ENCODE measurements at regions not wholly inside any gene's neighbourhood (a gene's known extent, or its start where the extent isn't known, plus 50 kb on each side); places are given as distances from the start of the nearest gene placed in this dataset.

DNA sequence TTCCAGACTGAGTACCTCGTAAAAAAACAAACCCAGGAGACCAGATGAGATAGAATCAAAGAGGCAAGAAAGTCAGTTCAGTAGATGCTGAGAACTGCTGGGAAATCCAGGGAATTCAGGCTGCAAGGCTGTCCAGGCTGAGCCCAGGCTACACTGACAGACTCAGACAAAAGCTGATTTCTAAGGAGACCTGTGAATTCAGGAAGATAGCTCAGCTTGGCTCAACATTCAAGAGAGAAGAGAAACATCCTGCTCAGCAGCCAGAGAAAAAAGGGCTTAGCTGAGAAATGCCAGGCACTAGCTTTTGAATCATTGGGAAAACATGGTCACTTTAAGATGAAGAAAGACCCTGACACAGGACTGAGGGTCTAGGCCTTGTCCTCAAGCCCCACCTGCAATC lies 118.2 kb upstream of the SLC44A1 start:
- Histone ChIP-seq H3K27ac (ENCODE audit: low read depth in 1 of 2, low read length in 2 of 2) (no peak overlapping the region), H3K4me2 (replicated peaks; ENCODE audit: extremely low read depth, low read length, poor library complexity, severe bottlenecking) (no peak overlapping the region), H3K27me3 (ENCODE audit: control insufficient read depth in 2 of 2, insufficient read depth in 2 of 2, low read length in 2 of 2) (no peaks in the 10 kb centered on the region), H3K9me3 (replicated peaks in 1 of 2; ENCODE audit: control insufficient read depth in 1 of 2, insufficient read depth in 1 of 2, low read length in 2 of 2) (no peaks in the 10 kb centered on the region), H3K9ac (ENCODE audit: insufficient read depth, low read length, poor library complexity, severe bottlenecking) (no peak overlapping the region), H3K4me3 (replicated peaks in 1 of 3; ENCODE audit: low read depth in 2 of 3, low read length in 3 of 3) (no peak overlapping the region), H4K20me1 (ENCODE audit: insufficient read depth, low read length) (no peaks in the 10 kb centered on the region), H3K36me3 (replicated peaks in 1 of 2; ENCODE audit: control insufficient read depth in 1 of 2, insufficient read depth in 2 of 2, low read length in 2 of 2) (no peaks in the 10 kb centered on the region), H3K79me2 (ENCODE audit: insufficient read depth, low read length) (no peaks in the 10 kb centered on the region), H3K4me1 (ENCODE audit: control insufficient read depth in 1 of 2, insufficient read depth in 2 of 2, low read length in 2 of 2) (peaks cover 32 to 35% of the 10 kb centered on the region in 2 donors), H2AFZ (ENCODE audit: insufficient read depth, low read depth, low read length, poor library complexity, severe bottlenecking) (peak overlapping the region; percentile 55)
- TF ChIP-seq, protein P1, sequence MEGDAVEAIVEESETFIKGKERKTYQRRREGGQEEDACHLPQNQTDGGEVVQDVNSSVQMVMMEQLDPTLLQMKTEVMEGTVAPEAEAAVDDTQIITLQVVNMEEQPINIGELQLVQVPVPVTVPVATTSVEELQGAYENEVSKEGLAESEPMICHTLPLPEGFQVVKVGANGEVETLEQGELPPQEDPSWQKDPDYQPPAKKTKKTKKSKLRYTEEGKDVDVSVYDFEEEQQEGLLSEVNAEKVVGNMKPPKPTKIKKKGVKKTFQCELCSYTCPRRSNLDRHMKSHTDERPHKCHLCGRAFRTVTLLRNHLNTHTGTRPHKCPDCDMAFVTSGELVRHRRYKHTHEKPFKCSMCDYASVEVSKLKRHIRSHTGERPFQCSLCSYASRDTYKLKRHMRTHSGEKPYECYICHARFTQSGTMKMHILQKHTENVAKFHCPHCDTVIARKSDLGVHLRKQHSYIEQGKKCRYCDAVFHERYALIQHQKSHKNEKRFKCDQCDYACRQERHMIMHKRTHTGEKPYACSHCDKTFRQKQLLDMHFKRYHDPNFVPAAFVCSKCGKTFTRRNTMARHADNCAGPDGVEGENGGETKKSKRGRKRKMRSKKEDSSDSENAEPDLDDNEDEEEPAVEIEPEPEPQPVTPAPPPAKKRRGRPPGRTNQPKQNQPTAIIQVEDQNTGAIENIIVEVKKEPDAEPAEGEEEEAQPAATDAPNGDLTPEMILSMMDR (IDR thresholded peaks at IDR 0.05): no peak
- intact Hi-C loops (cut with micrococcal nuclease): no loop called here
- Mint-ChIP-seq H3K27me3 (ENCODE audit: low read depth in 3 of 3) (peaks cover 0 to 1% (median 0%) of the 10 kb centered on the region in 3 donors), H3K4me1 (peaks cover 40% of the 10 kb centered on the region), H3K36me3 (no peaks in the 10 kb centered on the region), H3K9me3 (no peaks in the 10 kb centered on the region), H3K27ac (peak overlapping the region in 2 of 7 donors; percentile 46 to 55), H3K4me3 (no peak overlapping the region)
- no peak for DNase-seq
- no CpG with 5 or more reads among the region's 1 CpG for WGBS (ENCODE audit: insufficient coverage)

DNA sequence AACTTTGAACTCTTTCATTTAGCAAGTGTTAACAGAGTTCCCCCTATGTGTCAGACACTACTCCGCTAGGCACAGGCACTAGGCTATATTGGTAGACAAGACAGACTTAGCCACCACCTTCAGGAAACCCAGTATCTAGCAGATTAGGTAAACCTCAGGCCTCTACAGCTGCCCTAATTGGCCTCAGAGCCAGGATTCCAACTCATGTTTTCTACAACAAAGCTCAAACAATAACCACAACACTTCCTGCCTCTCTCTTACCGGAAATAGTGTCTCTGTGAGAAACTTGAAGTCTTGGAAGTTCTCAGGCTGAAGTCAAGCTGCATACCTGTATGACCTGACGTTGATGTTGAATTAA lies 116.6 kb upstream of the SLC44A1 start:
- H3K27ac Mint-ChIP-seq: peak overlapping the region; percentile 1 to 86 (median 71)
- H3K9me3 Mint-ChIP-seq: no peaks in the 10 kb centered on the region
- peak overlapping the region in 1 of 2 donors; percentile 67 for H3K4me3 Mint-ChIP-seq
- intact Hi-C loops (cut with micrococcal nuclease): no loop called here
- Histone ChIP-seq H3K4me1 (ENCODE audit: control insufficient read depth in 1 of 2, insufficient read depth in 2 of 2, low read length in 2 of 2) (peaks cover 32 to 35% of the 10 kb centered on the region in 2 donors), H3K79me2 (ENCODE audit: insufficient read depth, low read length) (no peaks in the 10 kb centered on the region), H3K4me3 (replicated peaks in 1 of 3; ENCODE audit: low read depth in 2 of 3, low read length in 3 of 3) (peak overlapping the region in 1 of 3 experiments; percentile 19), H3K36me3 (replicated peaks in 1 of 2; ENCODE audit: control insufficient read depth in 1 of 2, insufficient read depth in 2 of 2, low read length in 2 of 2) (no peaks in the 10 kb centered on the region), H3K27ac (ENCODE audit: low read depth in 1 of 2, low read length in 2 of 2) (peak overlapping the region in 1 of 2 donors; percentile 59), H2AFZ (ENCODE audit: insufficient read depth, low read depth, low read length, poor library complexity, severe bottlenecking) (peak overlapping the region; percentile 47), H3K9me3 (replicated peaks in 1 of 2; ENCODE audit: control insufficient read depth in 1 of 2, insufficient read depth in 1 of 2, low read length in 2 of 2) (no peaks in the 10 kb centered on the region), H3K9ac (ENCODE audit: insufficient read depth, low read length, poor library complexity, severe bottlenecking) (no peak overlapping the region), H3K4me2 (replicated peaks; ENCODE audit: extremely low read depth, low read length, poor library complexity, severe bottlenecking) (peak overlapping the region; percentile 53), H3K27me3 (ENCODE audit: control insufficient read depth in 2 of 2, insufficient read depth in 2 of 2, low read length in 2 of 2) (no peaks in the 10 kb centered on the region), H4K20me1 (ENCODE audit: insufficient read depth, low read length) (no peaks in the 10 kb centered on the region)
- no peaks in the 10 kb centered on the region for H3K36me3 Mint-ChIP-seq
- H3K27me3 Mint-ChIP-seq (ENCODE audit: low read depth in 3 of 3): peaks cover 0 to 3% (median 0%) of the 10 kb centered on the region in 3 donors
- TF ChIP-seq, protein P1 (IDR thresholded peaks at IDR 0.05): no peak
- WGBS (ENCODE audit: insufficient coverage): 0% methylated on average over 1 of the region's 3 CpGs
- DNase-seq: peak; percentile 41 to 74 (median 61)
- H3K4me1 Mint-ChIP-seq: peaks cover 40% of the 10 kb centered on the region

Measured in CD14-positive monocyte (primary cell).